H9 (cell line): ENCODE measurements at regions not wholly inside any gene's neighbourhood (a gene's known extent, or its start where the extent isn't known, plus 50 kb on each side); places are given as distances from the start of the nearest gene placed in this dataset.

Experiments used
- DNase-seq: peaks from one replicate; pipeline ENCODE4 v3.0.0-alpha.2; 2017
- H2AFZ ChIP-seq: one replicate; pipeline ENCODE4 v1.6.1; 2013; ENCODE audit warnings: mild to moderate bottlenecking, low read length, control low read depth, moderate library complexity
- H2AK5ac ChIP-seq: 2 replicates; pipeline ENCODE4 v1.6.1; 2013; ENCODE audit warnings: low read length, control low read depth, mixed read lengths; ENCODE audit not compliant: insufficient read length
- H2BK120ac ChIP-seq: one replicate; pipeline ENCODE4 v1.6.1; 2013; ENCODE audit warnings: low read depth, mild to moderate bottlenecking, low read length, control low read depth, inconsistent platforms; ENCODE audit not compliant: poor library complexity, severe bottlenecking
- H2BK12ac ChIP-seq: 2 replicates; pipeline ENCODE4 v1.6.1; 2013; ENCODE audit warnings: low read length, control low read depth, mixed read lengths, low read depth; ENCODE audit not compliant: insufficient read length
- H2BK15ac ChIP-seq: 2 replicates; pipeline ENCODE4 v1.6.1; 2013; ENCODE audit warnings: low read depth, low read length, control low read depth
- H2BK20ac ChIP-seq: one replicate; pipeline ENCODE4 v1.6.1; 2013; ENCODE audit warnings: low read depth, mild to moderate bottlenecking, low read length, control low read depth, inconsistent platforms; ENCODE audit not compliant: poor library complexity, severe bottlenecking
- H2BK5ac ChIP-seq: 2 replicates; pipeline ENCODE4 v1.6.1; 2013; ENCODE audit warnings: low read length, control low read depth, mixed read lengths; ENCODE audit not compliant: insufficient read length
- H3K14ac ChIP-seq: 2 replicates; pipeline ENCODE4 v1.6.1; 2013; ENCODE audit warnings: low read length, control low read depth; ENCODE audit not compliant: insufficient read depth
- H3K18ac ChIP-seq: 2 replicates; pipeline ENCODE4 v1.6.1; 2013; ENCODE audit warnings: low read depth, mild to moderate bottlenecking, mixed read lengths, low read length, control low read depth; ENCODE audit not compliant: insufficient read length
- H3K23ac ChIP-seq: 2 replicates; pipeline ENCODE4 v1.6.1; 2013; ENCODE audit warnings: low read length, control low read depth, mixed read lengths, low read depth; ENCODE audit not compliant: insufficient read length
- H3K23me2 ChIP-seq: 2 replicates; pipeline ENCODE4 v1.6.1; 2013; ENCODE audit warnings: low read depth, mild to moderate bottlenecking, mixed read lengths, low read length, control low read depth; ENCODE audit not compliant: insufficient read length, poor library complexity, severe bottlenecking
- H3K27ac ChIP-seq: 2 replicates; pipeline ENCODE4 v1.5.1; 2013; ENCODE audit warnings: low read length, control low read depth, mixed read lengths, low read depth; ENCODE audit not compliant: insufficient read length
- H3K27me3 ChIP-seq: 2 replicates; pipeline ENCODE4 v1.6.1; 2013; ENCODE audit warnings: low read length, control low read depth, inconsistent platforms; ENCODE audit not compliant: insufficient read depth
- H3K4ac ChIP-seq: 2 replicates; pipeline ENCODE4 v1.6.1; 2013; ENCODE audit warnings: low read depth, mild to moderate bottlenecking, control low read depth, inconsistent platforms, low read length, moderate library complexity
- H3K4me1 ChIP-seq: 2 replicates; pipeline ENCODE4 v1.6.1; 2013; ENCODE audit warnings: low read length, control low read depth, inconsistent platforms; ENCODE audit not compliant: insufficient read depth
- H3K4me2 ChIP-seq: 2 replicates; pipeline ENCODE4 v1.6.1; 2013; ENCODE audit warnings: low read length, control low read depth, mixed read lengths; ENCODE audit not compliant: insufficient read length, insufficient read depth
- H3K56ac ChIP-seq: 2 replicates; pipeline ENCODE4 v1.6.1; 2013; ENCODE audit warnings: low read depth, mild to moderate bottlenecking, mixed read lengths, low read length, control low read depth; ENCODE audit not compliant: insufficient read length
- H3K79me1 ChIP-seq: 2 replicates; pipeline ENCODE4 v1.6.1; 2013; ENCODE audit warnings: low read depth, mild to moderate bottlenecking, moderate library complexity, low read length, control low read depth, inconsistent platforms; ENCODE audit not compliant: insufficient read depth, poor library complexity, severe bottlenecking
- H3K79me2 ChIP-seq: 2 replicates; pipeline ENCODE4 v1.6.1; 2013; ENCODE audit warnings: low read length, control low read depth, inconsistent platforms; ENCODE audit not compliant: insufficient read depth
- H3K9ac ChIP-seq: 2 replicates; pipeline ENCODE4 v1.6.1; 2013; ENCODE audit warnings: low read length, control low read depth, mixed read lengths; ENCODE audit not compliant: insufficient read length; ENCODE audit errors: extremely low read depth
- H3K9me3 ChIP-seq: one replicate; pipeline ENCODE4 v1.6.1; 2013; ENCODE audit warnings: low read depth, low read length, inconsistent platforms; ENCODE audit not compliant: control insufficient read depth
- H3T11ph ChIP-seq: one replicate; pipeline ENCODE4 v1.6.1; 2013; ENCODE audit warnings: mild to moderate bottlenecking, low read length, control low read depth, inconsistent platforms
- H4K20me1 ChIP-seq: one replicate; pipeline ENCODE4 v1.6.1; 2013; ENCODE audit not compliant: control insufficient read depth, insufficient read length, insufficient read depth
- H4K5ac ChIP-seq: 2 replicates; pipeline ENCODE4 v1.6.1; 2013; ENCODE audit warnings: low read depth, mild to moderate bottlenecking, mixed read lengths, low read length, control low read depth; ENCODE audit not compliant: insufficient read length
- H4K8ac ChIP-seq: replicated peaks from 2 replicates; pipeline ENCODE4 v1.6.1; 2013; ENCODE audit warnings: low read length, control low read depth, mixed read lengths, low read depth; ENCODE audit not compliant: insufficient read length
- H4K91ac ChIP-seq: 2 replicates; pipeline ENCODE4 v1.6.1; 2013; ENCODE audit warnings: low read depth, mild to moderate bottlenecking, moderate library complexity, mixed read lengths, low read length, control low read depth; ENCODE audit not compliant: insufficient read length
- H3K27ac Mint-ChIP-seq, 3 experiments: 2 replicates in 2 of 3; 3 replicates in 1 of 3; pipeline ENCODE4 v1.8.0; 2020 to 2021; ENCODE audit warnings: mixed read lengths in 3 of 3, mild to moderate bottlenecking in 1 of 3, moderate library complexity in 1 of 3
- H3K27me3 Mint-ChIP-seq: 2 replicates; pipeline ENCODE4 v1.8.0; 2021; ENCODE audit warnings: low read depth, mild to moderate bottlenecking, moderate library complexity, mixed read lengths
- H3K36me3 Mint-ChIP-seq, 3 experiments: 2 replicates in 2 of 3; 3 replicates in 1 of 3; pipeline ENCODE4 v1.8.0; 2020 to 2021; ENCODE audit warnings: low read depth in 3 of 3, mixed read lengths in 3 of 3; ENCODE audit not compliant: insufficient read depth in 1 of 3
- H3K4me1 Mint-ChIP-seq, 2 experiments: 2 replicates each; pipeline ENCODE4 v1.8.0; 2020; ENCODE audit warnings: mixed read lengths in 2 of 2
- H3K4me3 Mint-ChIP-seq, 2 experiments: 2 replicates in 1 of 2; 3 replicates in 1 of 2; pipeline ENCODE4 v1.8.0; 2020 to 2021; ENCODE audit warnings: mild to moderate bottlenecking in 2 of 2, mixed read lengths in 2 of 2, moderate library complexity in 1 of 2
- H3K9me3 Mint-ChIP-seq, 2 experiments: 2 replicates in 1 of 2; 3 replicates in 1 of 2; pipeline ENCODE4 v1.8.0; 2020; ENCODE audit warnings: mild to moderate bottlenecking in 2 of 2, mixed read lengths in 2 of 2, moderate library complexity in 1 of 2
- WGBS: extraction: QIAGEN DNeasy Blood & Tissue Kit; methylation state at CpG from one replicate; pipeline ENCODE4 v1.1.7; 2013; ENCODE audit warnings: missing lambda C conversion rate, low lambda C conversion rate, mixed read lengths; ENCODE audit not compliant: insufficient read length; ENCODE audit errors: extremely low coverage; 5-methylcytosine and 5-hydroxymethylcytosine counted together
- TF ChIP-seq, protein P1 (sequence below): fragments of 200-600 bp; sonication (generic); conservative IDR thresholded peaks from 3 replicates; pipeline ENCODE4 v1.8.0; 2021; ENCODE audit warnings: antibody characterized with exemption, mild to moderate bottlenecking

DNA sequence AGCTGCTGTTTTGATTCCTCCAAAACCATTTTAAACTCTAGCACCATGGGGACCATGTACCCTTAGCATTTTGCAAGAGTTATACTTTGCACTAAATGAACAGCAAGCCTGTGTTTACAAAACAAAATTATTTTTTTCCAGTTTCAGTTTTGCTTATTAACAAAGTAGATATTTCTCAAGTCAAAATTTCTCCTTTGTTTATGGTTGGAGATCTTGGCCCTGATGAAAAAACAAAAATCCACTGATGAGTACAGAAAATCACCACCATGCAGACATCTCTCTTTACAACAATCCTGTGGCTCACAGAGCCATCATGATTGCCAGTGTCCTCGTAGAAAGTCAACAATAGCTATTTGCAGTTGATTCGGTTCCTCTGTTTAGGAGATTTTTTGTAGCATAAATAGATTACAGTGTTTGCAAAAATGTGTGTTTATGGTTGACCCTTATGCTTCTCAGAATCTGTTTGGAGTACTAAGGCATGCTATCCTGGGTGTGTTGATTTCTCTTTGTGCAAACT lies 201.1 kb upstream of the NUDT4 start:
- H4K91ac ChIP-seq: no peak overlapping the region
- TF ChIP-seq, protein P1, sequence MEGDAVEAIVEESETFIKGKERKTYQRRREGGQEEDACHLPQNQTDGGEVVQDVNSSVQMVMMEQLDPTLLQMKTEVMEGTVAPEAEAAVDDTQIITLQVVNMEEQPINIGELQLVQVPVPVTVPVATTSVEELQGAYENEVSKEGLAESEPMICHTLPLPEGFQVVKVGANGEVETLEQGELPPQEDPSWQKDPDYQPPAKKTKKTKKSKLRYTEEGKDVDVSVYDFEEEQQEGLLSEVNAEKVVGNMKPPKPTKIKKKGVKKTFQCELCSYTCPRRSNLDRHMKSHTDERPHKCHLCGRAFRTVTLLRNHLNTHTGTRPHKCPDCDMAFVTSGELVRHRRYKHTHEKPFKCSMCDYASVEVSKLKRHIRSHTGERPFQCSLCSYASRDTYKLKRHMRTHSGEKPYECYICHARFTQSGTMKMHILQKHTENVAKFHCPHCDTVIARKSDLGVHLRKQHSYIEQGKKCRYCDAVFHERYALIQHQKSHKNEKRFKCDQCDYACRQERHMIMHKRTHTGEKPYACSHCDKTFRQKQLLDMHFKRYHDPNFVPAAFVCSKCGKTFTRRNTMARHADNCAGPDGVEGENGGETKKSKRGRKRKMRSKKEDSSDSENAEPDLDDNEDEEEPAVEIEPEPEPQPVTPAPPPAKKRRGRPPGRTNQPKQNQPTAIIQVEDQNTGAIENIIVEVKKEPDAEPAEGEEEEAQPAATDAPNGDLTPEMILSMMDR: no peak
- no peak overlapping the region for H2AFZ ChIP-seq
- no peaks in the 10 kb centered on the region for H3K4me1 ChIP-seq
- H2BK20ac ChIP-seq: no peak overlapping the region
- no peak overlapping the region for H3T11ph ChIP-seq
- H2AK5ac ChIP-seq: no peak overlapping the region
- no peak overlapping the region for H3K27ac ChIP-seq
- no peak overlapping the region for H2BK12ac ChIP-seq
- H3K79me1 ChIP-seq: no peaks in the 10 kb centered on the region
- H2BK15ac ChIP-seq: no peak overlapping the region
- H2BK120ac ChIP-seq: no peak overlapping the region
- H3K4me3 Mint-ChIP-seq: no peak overlapping the region
- no peak overlapping the region for H3K4me2 ChIP-seq
- no peaks in the 10 kb centered on the region for H3K23me2 ChIP-seq
- no peak overlapping the region for H2BK5ac ChIP-seq
- no peaks in the 10 kb centered on the region for H4K20me1 ChIP-seq
- H3K9me3 Mint-ChIP-seq: peaks cover 11 to 20% of the 10 kb centered on the region in 2 experiments; a peak in 4 of 5 replicates
- H4K5ac ChIP-seq: no peak overlapping the region
- no peaks in the 10 kb centered on the region for H3K4me1 Mint-ChIP-seq
- no peak overlapping the region for H3K23ac ChIP-seq
- peaks cover 3 to 16% (median 4%) of the 10 kb centered on the region in 3 experiments; a peak in 5 of 7 replicates for H3K36me3 Mint-ChIP-seq
- peaks cover 5% of the 10 kb centered on the region for H3K9me3 ChIP-seq
- H3K56ac ChIP-seq: no peak overlapping the region
- no CpG with 5 or more reads among the region's 2 CpGs for WGBS
- no peaks in the 10 kb centered on the region; the same call in 1 of the 2 replicates for H3K27me3 Mint-ChIP-seq
- no peak overlapping the region for H3K18ac ChIP-seq
- no peak overlapping the region for H3K9ac ChIP-seq
- H4K8ac ChIP-seq: no peak overlapping the region
- H3K14ac ChIP-seq: no peak overlapping the region
- no peaks in the 10 kb centered on the region for H3K79me2 ChIP-seq
- no peak for DNase-seq
- H3K27me3 ChIP-seq: no peaks in the 10 kb centered on the region
- no peak overlapping the region for H3K27ac Mint-ChIP-seq
- H3K4ac ChIP-seq: no peak overlapping the region
